Activated CD4-positive, CD25-positive, alpha-beta regulatory T cell treated with anti-CD3 and anti-CD28 coated beads, Interleukin-2, amount 50 U/mL, for 72 hours (primary cell): ENCODE measurements at regions not wholly inside any gene's neighbourhood (a gene's known extent, or its start where the extent isn't known, plus 50 kb on each side); places are given as distances from the start of the nearest gene placed in this dataset.
A peak's percentile ranks its signal among the peaks of the same experiment; 100 is the strongest.
"Not testable (repeated sequence)": the region's sequence is repeated elsewhere in the genome, so short reads cannot be mapped to it uniquely, and the experiment has no call there.

Source experiments
- DNase-seq: peaks from one replicate; pipeline ENCODE4 v3.0.0; 2021

DNA sequence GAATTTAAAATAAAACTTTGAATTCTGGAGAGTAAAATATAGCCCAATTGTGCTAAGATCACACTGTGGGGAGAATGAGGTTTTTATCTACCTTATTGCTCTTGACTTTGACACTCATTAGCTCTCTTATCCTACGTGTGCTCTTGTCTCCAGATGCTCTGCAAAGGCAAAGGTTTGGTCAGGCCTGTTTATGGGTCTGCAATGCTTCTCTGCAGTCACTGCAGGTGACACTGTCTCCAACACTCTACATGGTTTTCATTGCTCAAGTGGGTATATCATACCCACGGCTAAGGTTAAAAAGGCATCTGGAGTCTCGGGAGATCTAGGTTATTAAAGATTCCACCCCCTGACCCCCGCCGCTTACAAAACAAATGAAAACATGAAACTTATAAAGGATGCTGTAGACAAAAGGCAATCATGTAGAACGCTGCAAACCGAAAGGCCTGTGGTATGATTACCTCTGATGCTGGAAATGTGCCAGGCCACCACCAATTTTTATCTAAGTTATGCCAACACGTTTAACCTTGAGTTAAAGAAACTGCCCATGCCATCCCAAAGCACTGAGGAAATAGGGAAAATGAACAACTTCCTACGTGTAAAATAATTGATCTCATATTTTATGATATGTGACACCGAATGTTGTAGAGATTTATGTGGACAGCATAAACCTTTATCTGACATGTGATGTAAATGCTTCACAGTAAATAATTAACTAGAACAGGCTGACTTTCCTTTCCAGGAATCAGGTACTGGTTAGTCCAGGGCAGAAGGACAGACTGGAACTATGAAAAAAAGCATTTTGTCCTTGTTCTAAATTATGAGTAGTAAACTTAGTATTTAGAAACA is 238.2 kb upstream of the NOX3 start:
- DNase-seq, result no peak

DNA sequence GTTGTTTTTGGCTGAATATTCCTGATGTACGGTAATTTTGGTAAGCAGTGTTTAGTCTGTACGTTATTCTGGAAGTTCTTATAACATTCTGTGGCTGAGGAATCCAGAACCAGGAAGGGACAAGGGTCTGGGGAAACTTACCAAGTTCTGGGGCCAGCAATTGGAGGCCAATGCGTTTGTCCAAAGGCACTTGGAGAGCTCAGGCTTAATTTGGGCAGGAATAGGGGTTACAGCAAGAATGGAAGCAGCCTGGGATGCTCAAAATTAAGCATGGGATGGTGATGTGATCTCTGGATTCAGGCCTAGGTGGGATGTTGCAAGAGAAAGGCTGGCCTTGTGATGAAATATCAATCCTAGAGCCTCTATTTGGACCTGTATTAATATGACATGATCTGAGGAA is 235.2 kb upstream of the NOX3 start:
- no peak for DNase-seq

DNA sequence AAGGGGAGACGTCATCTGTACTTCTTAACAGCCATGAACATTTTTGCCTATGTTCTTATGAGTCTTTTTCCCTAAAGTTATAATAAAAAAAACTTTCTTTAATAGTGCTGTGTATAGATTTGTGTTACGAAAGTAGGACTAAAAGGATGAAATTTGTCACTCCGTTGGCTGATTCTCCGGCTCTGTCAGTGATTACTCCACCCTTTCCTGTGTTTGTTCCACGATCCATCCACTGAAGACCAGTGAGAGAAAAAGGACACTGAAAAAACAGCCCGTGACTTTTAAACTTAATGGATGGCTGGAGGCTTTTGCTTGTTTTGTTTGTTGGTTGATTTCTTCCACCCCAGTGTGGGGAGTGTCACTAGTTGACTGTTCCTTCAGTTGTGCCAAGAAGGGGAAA is 232.0 kb upstream of the NOX3 start:
- no peak for DNase-seq

DNA sequence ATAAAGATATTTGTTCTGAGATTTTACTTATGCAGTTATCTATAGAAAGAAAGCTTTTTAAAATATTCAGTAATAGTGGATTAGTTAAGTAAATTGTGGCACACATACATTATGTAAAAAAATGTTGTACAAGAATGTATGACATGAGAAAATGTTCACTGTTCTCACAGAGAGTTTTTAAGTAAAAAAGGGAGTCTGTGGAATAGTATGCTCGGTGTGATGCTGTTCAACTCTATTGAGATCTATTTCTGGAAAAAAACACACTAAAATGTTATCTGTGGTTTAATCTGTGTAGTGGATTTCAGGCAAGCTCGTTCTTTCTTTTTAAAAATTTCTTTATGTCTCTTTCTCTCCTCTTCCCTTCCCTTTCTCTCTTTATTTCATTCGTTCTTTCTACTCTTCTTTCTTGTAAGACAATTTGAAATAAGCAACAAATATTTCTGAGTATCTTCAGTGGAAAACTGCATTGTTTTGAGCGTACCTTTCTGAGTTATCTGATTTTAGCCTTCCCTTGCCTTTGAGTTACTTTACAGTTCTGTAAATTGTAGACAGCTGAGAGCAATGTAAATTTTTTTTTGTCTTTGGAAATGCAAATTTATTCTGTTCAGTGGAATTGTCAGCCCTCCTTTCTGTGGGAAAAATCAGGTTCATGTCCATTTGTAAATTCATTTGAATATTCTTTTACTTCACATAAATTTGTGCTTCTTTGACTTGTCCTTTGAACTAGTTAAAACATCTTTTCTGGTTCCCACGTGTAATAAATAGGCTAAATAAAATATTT is 229.0 kb upstream of the NOX3 start:
- DNase-seq, result no peak

DNA sequence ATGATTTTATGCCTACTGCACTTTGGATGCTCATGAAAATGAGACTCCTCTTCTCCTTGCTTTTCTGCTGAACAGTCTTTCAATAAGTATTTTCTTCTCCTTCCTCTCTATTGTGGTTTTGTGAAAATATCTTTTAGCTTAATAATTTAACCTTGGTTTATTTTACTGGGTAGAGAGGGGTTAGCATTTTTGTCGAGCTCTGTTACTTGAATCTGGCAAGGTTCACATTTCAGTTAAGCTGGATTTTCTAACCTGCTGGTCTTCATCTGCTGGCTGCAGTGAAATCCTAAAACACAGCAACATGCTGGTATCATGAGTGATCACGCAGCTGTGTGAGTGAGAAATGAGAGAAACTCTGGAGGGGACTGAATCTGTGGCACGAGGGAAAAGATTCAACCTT is 222.7 kb upstream of the NOX3 start:
- no peak for DNase-seq

DNA sequence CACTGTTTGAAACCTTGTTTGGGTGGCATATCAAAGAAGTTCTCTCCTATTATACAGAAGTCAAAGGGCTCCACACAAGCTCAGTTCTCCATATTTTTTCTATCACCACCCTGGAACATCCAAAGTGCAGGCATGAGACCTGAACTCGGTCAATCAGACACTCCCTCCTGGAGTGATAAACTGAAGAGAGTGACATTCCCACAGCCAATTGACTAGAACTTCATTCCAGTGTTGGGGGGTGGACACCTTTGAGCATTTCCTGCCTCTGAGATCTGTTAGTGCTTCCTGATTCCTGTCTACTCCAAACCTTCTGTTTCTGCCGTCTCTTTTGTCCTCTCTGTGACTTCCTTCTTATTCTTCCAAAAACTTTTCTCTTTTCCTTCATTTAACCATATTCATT is 220.7 kb upstream of the NOX3 start:
- no peak for DNase-seq

DNA sequence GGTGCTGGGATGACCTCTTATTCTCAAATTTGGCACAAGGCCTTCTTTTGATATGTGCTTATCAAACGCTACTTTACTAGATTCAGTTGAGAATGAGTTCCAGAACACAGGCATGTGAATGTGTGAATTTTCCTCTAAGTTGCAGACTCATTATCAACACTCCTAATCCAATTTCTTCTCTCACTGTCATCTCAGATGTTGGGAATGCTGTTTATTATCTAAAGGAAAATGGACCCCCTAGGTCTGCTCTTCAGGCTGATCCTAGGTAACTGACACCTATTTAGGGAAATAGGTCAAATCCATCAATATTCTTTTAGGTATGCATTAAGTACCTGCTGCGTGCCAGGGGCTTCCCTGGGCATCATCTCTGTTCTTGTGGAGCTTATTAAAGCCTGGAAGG is 215.0 kb upstream of the NOX3 start:
- no peak for DNase-seq

DNA sequence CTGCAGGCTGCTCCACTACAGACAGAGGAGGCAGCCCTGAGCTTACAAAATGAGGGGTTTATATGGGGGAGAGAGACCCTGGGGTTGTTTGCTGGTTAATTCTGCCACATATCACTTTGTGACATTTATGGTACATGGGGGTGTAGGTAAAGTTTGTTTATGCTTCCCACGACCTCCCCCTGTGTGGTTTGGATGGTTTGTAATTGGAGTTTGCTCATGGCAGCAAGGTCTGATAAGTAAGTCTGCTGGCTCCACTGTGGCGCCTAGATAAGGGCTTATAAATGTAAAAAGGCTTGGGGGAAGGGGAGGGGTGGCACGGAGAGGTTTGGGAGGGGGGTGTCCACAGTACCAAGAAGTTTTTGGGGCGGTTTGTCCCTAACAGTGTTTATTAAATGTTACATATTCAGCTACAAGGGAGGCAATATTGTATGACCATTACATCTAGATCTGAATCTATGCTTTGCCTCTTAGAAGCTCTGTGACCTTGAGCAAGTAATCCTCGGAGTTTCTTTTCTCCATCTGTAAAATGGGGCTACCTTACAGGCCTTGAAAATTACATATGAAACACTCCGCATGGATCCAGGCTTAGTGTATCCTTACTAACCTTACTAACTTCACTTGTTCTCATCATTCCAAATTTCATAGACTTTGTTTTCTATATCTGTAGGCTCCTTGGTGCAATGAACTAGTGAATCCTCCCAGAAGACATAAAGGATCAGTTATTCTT is 204.8 kb upstream of the NOX3 start:
- DNase-seq, result no peak

DNA sequence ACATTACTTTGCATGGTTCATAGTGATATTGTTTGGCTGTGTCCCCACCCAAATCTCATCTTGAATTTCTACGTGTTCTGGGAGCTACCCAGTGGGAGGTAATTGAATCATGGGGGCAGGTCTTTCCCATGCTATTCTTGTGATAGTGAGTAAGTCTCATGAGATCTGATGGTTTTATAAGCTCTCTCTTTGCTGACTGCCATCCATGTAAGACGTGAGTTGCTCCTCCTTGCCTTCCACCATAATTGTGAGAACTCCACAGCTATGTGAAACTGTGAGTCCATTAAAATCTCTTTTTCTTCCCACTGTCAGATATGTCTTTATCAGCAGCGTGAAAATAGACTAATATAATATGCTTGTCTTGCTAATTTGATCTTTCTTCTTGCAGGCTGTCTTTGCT is 200.4 kb upstream of the NOX3 start:
- DNase-seq, result no peak

DNA sequence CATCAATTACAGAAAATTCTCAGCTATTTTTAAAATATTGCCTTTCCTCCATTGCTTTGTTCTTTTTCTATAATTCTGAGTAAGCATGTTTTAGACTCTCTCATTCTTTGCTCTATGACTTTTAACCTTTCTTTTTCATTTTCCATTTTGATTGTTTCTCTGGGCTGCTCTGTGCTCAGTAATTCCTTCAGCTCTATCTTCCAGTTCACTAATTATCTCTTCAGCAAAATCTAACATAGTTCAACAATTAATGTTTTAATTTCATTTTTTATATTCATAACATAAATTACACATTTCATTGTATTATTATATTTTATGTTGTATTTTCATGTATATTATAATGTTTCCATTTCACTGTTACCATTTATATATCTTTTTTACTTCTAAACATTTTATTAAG is 198.8 kb upstream of the NOX3 start:
- no peak for DNase-seq

DNA sequence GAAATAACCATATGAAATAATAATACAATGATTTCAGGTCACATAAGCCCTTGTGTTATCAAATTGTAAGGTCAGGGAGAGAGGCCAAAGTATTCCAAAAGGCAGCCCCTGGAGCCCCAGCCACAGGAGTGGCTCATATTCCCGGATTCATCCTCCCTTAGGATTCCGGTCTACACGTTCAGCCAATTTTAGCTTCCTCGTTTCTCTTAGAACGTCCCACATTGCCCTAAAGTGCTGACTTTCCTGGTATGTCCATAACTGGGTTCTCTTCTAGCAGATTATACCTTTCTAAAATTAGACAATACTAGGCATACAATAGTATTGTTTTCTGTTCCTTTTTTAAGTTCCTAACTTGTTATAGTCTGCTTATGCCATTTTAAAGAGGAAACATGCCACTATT is 192.7 kb upstream of the NOX3 start:
- DNase-seq, result no peak

DNA sequence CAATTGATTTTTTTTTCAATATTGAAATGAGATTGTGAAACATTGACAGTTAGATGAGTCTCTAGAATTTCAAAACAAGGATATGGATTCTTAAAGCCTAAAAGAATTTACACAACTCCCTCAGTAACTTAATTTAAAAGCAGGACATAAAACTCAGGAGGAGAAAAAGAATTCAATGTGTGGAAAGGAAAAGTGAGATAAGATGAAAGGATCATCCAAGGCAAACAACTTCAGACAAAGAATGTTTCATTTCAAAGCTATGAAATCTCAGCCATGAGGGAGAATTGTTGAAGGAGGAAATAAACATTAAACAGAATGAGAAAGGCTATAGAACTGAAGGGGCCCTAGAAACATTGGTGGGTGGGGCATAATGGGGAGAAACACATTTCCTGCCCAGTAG is 191.7 kb upstream of the NOX3 start:
- DNase-seq, result no peak

DNA sequence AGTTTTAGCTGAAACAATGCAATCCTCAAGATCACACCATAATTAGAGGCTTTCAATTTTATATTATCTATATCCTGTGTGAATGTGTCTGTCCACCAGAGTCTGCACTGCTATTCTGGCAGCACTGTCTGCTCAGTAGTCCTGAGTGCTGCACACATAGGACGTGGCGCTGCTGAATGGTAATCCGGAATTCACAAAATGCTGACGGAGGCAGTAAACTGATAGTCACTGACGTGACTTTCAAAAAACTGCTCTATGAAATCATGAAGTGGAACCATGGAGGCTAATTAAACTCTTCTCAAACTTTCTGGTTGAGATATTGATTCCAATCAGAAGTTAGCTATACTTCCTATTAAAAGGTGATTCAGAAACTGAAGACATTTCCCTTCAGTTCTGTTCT is 190.8 kb upstream of the NOX3 start:
- no peak for DNase-seq

DNA sequence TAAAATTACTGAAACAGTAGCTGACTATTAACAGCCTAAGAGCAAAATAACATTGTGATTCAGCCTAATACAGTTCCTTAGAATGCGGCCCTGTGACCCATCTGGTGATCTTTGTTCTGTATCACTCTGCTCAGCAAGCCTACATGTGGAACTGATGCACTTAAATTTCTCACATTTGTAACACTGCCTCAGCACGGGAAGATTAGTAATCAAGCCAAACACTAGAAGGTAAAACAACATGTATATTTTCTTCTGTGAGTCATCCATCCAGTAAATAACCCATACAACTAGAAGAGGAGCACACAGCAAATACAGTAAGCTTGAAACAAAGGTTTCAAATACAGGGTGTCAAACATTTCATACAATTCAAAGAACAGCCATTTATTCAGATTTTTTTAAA is 189.7 kb upstream of the NOX3 start:
- DNase-seq, result no peak

DNA sequence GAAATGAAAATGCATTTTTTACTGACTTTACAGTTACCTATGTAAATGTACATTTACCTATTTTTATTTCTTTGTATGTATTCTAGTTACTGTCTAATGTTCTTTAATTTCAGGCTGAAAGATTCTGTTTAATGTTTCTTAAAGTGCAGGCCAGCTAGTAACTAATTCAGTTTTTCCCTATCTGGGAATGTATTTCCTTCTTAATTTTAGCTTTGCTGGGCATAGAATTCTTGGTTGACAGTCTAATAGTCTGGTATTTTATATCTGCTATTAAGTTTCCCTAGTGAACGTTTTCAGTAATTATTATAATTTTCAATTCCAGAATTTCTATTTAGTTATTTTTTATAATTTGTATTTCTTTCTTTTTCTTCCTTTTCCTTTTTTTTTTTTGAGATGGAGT is 186.0 kb upstream of the NOX3 start:
- DNase-seq, result no peak

DNA sequence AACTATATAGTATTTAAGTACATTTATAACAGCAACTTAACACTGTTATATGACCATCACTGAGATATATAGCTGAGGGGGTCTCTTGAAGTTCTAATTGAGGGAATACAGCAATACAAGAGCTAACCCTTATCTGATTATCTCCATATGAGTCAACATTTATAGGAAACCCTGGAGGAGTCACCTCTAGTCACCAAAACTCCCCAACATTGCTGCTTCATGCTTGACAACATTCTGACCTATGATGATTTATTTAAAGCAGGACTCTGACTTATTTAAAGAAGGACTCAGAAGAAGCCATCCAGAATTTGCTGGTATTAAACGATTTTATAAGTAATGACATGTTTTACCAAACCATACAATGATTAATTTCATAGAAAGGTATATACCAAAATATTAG is 182.6 kb upstream of the NOX3 start:
- DNase-seq, result no peak

DNA sequence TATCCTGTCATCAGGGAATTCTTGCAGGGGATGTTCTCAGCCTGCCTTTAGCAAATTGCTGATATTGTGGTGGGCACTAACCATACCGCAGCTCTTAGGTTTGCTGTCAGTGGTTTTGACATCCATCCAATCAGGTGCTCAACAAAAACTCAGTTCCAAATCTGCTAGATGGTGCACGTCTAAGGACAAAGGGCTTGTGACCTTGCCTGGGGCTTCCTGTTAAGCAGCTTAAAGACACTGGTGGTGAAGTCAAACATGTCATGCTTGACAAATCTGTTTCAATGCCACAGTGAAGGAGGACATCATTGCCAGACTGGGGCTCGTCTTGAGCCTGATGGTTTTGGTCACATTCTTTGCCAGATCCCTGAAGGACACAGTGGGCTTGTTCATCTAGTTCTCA is 179.8 kb upstream of the NOX3 start:
- DNase-seq, result no peak

DNA sequence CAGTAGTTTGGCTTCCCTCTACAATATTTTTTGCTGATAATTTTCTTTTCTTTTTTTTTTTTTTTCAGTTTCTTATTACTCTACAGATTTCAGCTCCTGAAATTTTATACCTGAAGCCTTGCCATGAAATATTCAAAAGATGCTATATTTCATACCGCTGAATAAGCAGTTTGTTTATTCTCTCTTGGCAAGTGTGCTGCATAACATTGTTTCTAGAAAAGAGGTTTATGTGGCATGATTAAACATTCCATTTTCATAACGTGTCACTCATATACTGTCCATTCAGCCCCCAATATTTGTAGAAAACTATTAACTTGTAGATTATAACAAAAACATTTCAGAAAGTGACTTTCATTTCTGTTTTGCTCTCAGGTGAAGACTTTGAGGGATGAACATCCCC is 174.4 kb upstream of the NOX3 start:
- DNase-seq, result no peak

DNA sequence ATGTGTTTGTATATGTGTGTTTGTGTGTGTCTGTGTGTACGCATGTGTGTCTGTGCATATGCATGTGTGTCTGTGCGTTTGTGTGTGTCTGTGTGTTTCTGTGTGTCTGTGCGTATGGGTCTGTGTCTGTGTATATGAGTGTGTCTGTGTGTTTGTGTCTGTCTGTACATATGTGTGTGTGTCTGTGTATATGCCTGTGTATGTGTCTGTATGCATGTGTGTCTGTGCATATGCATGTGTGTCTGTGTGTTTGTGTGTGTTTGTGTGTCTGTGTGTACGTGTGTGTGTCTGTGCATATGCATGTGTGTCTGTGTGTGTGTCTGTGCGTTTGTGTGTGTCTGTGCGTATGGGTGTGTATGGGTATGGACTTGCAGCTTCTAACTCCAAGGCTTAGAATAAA is 174.0 kb upstream of the NOX3 start:
- no peak for DNase-seq

DNA sequence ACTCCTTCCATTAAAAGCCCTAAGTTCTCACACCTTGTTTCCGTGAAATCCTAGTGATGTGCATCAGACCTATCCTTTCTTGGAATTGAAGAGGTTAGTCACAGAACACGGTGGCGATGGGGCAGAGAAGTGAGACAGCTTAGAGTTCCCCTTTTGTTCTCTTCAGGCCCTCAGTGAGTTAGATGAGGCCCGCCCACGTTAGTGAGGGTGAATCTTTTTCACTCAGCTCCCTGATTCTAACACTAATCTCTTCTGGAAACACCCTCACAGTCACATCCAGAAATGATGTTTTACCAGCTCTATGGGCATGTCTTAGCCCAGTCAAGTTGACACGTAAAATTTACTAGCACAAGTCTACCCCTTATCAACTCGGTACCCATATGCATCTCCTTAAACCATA is 172.7 kb upstream of the NOX3 start:
- DNase-seq, result peak; percentile 32

DNA sequence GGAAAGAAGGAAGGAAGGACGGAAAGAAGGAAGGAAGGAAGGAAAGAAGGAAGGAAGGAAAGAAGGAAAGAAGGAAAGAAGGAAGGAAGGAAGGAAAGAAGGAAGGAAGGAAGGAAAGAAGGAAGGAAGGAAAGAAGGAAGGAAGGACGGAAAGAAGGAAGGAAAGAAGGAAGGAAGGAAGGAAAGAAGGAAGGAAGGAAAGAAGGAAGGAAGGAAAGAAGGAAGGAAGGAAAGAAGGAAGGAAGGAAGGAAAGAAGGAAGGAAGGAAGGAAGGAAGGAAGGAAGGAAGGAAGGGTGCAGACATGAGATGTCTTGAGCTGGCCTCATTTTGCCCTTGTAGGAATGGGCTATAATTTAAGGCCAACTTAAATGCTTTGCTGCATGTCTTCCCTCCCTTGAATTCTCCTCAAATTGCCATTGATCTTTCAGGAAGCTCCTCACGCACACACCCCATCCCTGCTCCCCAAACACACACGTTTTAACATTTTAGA is 172.1 kb upstream of the NOX3 start:
- DNase-seq, result not testable (repeated sequence)

DNA sequence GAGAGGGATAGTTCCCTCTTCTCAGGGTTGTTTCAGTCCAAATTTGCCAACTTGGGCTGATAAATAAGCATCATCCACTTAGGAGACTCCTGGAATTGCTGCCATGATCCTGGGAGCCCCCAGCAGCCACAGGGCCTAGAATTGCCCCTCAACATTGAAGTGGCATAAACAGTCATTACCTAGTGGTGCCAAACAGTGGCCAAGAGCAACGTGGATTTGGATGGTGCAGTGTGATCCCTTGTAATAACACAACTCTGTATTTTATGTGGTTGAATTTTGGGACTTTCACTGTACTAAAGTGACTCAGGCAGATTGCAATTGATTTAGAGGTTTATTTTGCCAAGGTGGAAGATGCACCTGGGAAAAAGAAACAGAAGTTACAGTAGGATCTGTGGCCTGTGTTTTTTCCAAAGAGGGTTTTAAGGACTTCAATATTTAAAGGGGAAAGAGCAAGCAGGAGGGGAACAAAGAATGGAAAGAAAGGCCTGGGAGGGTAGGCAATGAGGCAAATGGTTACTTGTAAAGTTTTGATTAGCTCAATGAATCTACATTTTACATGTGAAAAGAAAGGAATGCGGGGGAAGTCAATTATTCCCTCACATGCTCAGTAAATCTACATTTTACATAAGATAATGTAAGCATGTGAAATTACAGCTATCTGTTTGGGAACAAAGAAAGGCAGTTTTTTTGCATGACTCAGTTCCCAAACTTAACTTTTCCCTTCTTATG is 168.0 kb upstream of the NOX3 start:
- DNase-seq, result no peak

DNA sequence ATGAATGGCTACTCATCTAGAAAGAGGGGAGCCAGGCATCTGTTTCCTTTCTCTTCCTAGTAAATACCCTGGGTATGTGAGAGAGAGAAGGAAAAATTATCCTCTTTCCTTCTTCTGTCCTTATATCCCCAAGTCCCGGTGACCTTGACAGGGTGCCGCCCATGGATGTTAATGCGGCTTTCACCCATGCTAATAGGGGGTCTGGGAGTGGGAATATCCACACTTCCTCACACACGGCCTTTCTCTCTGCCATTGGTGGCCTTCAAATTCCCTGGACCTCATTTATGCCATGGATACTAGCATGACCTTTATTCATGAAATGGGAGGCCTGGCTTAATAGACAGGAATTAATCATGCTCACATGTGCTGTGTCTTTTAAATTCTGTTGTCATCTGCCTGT is 159.0 kb upstream of the NOX3 start:
- DNase-seq, result no peak
